Muscle of arm (tissue), 1 donor: ENCODE measurements at regions not wholly inside any gene's neighbourhood (a gene's known extent, or its start where the extent isn't known, plus 50 kb on each side); places are given as distances from the start of the nearest gene placed in this dataset.
A peak's percentile ranks its signal among the peaks of the same experiment; 100 is the strongest.

Experiments
- DNase-seq: peaks from one replicate; pipeline ENCODE4 v3.0.0-alpha.2; 2013

DNA sequence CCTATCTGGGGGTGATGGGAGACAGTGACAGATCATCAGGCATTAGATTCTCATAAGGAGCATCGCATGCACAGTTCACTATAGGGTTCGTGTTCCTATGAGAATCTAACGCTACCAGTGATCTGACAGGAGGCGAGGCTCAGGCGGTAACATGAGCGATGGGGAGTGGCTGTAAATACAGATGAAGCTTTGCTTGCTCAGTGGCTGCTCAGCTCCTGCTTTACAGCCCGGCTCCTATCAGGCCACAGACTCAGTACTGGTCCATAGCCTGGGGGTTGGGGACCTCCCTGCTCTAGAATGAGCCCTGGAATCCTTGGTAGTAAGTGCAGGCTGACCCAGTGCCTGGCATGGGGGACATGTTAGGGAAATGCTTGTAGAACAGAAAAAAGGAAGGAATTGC, 426.0 kb downstream of the TYW1 start:
- DNase-seq, result no peak

- DNase-seq, result peak; percentile 53
Observed at GRCh38 chr7:67423065-67423464, 426.4 kb downstream of the TYW1 start.

- DNase-seq, result no peak
Observed at GRCh38 chr7:67426654-67427053, 430.0 kb downstream of the TYW1 start.

DNA sequence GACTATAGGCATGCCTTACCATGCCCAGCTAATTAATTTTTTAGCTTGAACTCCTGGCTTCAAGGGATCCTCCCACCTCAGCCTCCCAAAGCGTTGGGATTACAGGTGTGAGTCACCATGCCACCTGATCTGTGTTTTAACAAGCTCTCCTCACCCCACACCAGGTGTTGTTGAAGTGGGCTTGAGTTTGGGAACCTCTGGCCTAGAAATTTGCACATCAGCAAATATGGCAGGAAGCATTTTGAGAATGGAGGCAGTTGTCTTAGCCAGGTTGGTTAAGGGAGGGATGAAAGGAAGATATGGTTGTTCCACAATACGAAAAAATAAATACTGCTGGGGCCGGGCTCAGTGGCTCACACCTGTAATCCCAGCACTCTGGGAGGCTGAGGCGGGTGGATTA, 433.1 kb downstream of the TYW1 start:
- DNase-seq, result no peak

DNA sequence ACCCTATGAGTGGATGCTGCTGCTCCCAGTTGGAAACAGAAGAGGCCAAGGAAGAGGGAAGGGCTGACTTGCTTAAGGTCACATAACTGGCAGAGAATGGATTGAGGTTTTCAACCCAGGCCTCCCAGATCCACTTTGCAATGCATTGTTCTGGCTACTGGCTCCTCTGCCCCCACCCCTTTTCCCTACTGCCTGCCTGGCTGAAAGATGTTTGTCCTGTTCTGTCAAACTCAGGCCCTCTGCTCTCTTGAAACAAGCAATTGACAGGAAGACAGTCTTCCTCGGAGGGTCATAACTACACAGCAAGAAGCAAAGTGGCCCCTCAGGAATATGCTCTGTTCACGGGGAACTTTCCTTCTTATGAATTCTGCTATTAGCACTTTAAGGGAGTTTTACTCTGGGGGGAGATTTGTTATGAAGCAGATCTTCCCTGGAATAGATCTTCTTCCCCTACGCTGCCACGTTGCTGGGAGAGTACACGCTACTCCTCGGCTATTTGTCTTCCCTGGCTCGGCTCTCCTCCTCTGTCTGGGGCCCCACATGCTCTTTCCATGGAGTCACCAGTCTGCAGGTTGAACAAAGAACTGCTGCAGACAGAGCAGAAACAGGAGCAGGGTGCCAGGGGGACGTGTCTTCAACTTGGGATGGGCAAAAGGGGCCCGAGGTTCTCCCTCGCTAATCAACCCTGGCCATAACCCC, 436.1 kb downstream of the TYW1 start:
- peak; percentile 50 for DNase-seq

DNA sequence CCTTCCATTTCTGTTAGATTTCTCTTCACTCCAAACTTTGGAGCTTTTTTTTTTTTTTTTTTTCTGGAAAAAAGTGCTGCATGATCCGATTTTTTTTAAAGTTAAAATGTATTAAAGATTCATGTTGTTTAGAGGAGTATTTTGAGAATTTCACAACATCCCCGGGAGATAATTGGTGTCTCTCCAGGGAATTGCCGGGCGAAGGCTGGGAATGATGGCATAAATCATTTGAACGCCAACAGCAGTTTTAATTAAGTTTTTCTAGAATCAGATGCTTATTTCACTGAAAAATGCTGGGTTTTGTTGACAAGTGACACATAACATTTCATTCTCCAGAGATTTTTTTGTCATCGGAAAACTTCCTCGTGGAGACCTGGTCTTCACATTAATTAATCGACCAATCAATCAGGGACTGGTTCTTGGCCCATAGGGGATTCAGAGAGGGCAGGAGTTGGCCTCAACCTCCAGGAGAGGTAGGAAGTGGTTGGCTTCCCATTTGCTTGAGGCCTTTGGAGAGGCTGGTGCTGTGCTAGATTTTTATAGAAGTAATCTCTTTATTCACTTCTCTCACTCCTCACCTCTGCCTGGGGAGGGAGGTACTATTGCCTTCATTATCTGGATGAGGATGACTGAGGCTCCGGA, 439.4 kb downstream of the TYW1 start:
- no peak for DNase-seq

GRCh38 chr7:67438198-67438882, 441.7 kb downstream of the TYW1 start:
- no peak for DNase-seq

GRCh38 chr7:67438913-67439505, 442.4 kb downstream of the TYW1 start:
- DNase-seq, result peak; percentile 15

DNA sequence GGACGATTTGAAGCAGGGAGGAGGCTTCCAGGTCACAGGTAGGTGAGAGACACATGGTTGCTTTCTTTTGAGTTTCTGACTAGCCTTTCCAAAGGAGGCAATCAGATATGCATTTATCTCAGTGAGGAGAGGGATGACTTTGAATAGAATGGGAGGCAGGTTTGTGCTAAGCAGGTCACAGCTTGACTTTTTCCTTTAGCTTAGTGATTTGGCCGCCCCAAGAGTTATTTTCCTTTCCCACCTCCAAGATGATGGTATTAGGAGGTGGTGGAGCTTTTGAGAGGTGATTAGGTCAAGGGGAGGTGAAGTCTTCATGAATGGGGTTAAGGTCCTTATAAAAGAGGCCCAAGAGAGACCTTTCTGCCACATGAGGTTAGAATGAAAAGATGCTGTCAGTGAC, 443.7 kb downstream of the TYW1 start:
- DNase-seq, result no peak

GRCh38 chr7:67445728-67446127, 449.1 kb downstream of the TYW1 start:
- no peak for DNase-seq

DNA sequence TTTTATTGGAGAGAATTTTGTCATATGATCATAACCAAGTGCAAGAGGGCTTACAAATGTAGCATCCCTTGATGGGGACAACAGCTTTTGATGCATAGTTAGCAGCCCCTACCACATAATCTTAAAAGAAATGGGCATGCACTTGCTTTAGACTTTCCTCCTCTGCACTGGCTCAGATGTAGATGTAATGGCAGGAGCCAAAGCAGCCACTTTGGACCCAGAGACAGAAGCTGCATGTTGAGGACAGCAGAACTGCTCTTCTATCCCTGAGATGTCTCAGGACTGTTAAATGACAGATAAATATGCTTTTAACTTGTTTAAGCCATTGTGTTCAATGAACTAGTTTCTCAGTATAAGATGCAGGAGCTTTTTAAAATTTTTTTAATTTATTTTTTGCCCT, 450.7 kb downstream of the TYW1 start:
- no peak for DNase-seq

DNA sequence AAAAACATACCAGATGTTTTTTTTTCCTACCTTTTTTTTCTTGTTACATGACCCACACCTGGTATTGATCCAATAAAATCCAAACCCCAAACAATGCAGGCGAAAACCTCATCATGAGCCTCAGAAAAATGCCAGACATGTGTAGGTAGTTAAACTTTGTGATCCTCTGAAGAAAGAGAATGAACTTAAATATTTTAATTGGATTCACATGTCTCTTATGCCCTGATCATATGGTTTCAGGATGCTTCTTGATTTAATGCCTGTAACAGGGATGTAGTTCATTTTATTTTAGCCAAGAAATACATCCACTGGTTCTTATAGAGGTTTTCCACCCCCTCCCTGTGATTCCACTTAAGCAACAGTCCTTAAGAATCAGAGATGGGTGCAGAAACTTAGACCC, 451.6 kb downstream of the TYW1 start:
- no peak for DNase-seq

- DNase-seq, result no peak
Observed at GRCh38 chr7:67450171-67450570, 453.5 kb downstream of the TYW1 start.

DNA sequence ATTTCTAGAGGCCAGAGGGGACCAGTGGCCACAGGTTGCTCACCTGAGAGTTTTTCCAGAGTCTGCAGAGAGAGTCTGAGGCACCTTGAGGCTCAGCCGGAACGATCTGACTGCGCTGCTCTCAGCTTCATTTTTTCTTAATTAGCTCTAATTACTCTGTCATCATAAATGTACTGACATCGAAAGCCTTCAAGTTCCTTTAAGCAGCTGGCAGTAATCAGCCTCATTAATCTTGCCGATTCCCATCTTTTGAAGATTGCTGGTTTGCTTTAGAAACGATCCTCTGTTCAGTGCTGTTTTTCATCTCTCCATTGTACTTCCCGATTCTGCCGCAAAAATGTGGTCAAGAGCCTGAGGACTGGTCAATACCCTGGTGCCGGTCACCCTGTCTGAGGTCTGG, 454.7 kb downstream of the TYW1 start:
- no peak for DNase-seq

DNA sequence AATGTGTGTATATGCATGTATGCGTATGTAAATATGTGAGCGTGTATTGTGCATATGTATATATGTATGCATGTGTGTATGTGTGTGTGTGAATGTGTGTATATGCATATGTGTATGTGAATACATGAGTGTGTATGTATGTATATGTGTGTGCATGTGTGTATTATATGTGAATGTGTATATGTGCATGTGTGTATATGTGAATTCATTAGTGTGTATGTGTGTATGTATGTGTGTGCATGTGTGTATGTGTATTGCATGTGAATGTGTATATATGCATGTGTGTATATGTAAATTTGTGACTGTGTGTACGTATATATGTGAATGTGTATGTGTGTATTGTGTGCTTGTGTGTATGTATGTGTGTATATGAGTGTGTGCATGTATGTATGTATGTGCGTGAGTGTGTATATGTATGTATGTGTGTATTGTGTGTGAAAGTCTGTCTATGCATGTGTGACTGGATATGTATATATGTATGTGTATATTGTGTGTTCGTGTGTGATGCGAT, 455.9 kb downstream of the TYW1 start:
- DNase-seq, result no peak

GRCh38 chr7:67453580-67454380, 457.1 kb downstream of the TYW1 start:
- peak; percentile 22 for DNase-seq

DNA sequence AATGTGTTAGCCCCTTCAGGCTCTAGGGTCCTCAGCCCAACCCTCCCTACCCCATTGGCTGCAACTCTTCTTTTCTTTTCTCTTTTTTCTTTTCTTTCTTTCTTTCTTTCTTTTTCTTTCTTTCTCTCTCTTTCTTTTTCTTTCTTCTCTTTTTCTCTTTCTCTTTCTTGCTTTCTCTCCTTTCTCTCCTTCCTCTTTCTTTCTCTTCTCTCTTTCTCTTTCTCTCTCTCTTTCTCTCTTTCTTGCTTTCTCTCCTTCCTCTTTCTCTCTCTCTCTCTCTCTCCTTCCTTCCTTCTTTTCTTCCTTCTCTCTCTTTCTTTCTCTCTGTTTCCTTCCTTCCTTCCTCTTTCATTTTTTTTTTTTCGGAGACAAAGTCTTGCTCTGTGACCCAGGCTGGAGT, 458.9 kb downstream of the TYW1 start:
- DNase-seq, result no peak

GRCh38 chr7:67462781-67463191, 466.2 kb downstream of the TYW1 start:
- DNase-seq, result peak; percentile 66

DNA sequence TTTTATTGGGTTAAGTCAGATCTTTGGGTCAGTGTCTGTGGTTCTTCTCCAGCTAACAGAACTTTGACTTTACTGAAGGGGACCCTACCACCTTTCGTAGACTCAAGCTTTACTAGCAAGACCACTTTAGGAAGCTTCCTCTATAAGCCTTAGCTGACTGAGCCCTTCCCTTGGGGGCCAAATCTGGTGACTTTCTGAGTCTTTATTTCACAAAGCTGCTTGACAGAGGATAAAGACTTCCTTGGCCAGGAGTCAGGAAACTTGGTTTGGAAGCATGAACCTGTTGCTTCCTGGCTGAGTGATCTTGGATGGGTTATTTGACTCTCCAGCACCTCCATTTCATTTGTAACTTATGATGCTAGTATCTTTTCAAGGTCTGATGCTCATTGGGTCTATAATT, 466.7 kb downstream of the TYW1 start:
- DNase-seq, result peak; percentile 18

DNA sequence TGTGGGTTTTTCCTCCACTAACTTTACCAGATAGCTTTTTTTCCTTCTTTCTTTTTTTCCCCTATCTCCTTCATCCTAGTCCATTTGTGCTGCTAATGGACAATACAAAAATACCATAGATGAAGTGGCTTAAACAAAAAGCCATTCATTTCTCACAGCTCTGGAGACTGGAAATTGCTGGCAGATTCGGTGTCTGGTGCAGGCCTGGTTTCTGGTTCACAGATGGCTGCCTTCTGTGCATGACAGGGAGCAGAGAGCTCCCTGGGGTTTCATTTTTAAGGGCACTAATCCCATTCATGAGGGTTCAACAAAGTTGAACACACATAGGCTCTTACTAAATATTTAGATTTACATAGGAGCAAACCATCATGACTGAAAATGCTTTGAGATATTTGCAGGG, 467.4 kb downstream of the TYW1 start:
- no peak for DNase-seq

DNA sequence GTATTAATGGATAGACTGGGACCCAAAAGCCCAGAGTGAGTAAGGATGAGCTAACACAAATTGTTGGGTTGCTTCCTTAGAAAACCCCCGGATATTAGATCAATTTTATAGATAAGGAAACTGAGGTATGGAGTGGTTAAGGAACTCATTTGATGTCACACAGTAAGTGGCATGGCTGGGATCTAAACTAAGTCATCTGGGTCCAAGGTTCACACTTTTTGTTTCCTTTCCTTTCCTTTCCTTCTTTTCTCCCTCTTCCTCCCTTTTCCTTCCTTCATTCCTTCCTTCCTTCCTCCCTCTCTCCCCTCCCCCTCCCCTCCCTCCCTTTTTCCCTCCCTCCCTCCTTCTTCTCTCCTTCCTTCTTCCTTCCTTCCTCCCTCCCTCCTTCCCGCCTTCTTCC, 469.5 kb downstream of the TYW1 start:
- DNase-seq, result no peak

GRCh38 chr7:67470256-67470751, 473.7 kb downstream of the TYW1 start:
- peak; percentile 35 for DNase-seq
